HG03175 (cell line): ENCODE measurements at regions not wholly inside any gene's neighbourhood (a gene's known extent, or its start where the extent isn't known, plus 50 kb on each side); places are given as distances from the start of the nearest gene placed in this dataset.

ENCODE experiments used
- ATAC-seq: cut with Tn5 transposase; IDR thresholded peaks from one replicate; pipeline ENCODE4 v1.9.1; 2021; ENCODE audit warnings: mild to moderate bottlenecking, moderate library complexity; ENCODE audit not compliant: unreplicated experiment

DNA sequence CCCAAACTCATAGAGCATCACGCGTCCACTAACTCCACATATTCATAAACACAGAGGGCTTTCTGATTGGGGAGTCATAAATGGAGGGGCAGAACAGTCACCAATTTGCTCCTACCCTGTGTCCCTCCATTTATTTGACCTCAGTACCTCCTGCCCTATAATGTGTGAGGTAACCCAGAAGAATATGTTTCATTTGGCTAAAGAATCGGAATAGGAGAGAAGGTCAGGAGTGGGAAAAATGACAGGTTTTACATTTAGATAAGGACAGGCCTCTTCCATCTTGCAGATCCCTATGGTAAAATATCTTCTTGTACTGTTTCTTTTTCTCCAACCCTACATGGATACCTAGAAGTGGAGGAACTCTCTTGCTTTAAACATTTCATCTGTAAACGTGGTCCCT, 578.0 kb downstream of the TUSC7 start:
- ATAC-seq = no peak

DNA sequence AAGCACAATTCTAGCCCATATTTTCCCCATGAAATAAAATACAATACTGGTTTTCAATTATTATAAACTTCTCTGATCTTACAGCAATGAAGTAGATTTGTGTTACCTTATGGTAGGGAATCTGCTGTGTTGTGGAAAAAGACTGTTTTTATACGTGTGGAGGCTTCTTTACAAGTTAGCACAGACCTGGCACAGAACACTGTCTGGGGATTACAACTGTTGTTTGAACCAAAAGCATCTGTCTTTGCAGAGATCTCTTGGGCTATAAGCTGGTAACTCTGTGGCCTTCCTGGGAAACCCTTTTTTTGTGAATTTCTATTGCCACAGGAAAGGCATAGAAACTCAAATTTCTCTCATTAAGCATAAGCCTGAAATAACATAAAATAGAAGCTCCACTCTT, 581.9 kb downstream of the TUSC7 start:
- ATAC-seq = no peak

- no peak for ATAC-seq
Measured at GRCh38 chr3:117297065-117297464, 587.5 kb downstream of the TUSC7 start.

GRCh38 chr3:117297541-117297940, 588.0 kb downstream of the TUSC7 start:
- no peak for ATAC-seq

- ATAC-seq = no peak
Measured at GRCh38 chr3:117298273-117298672, 588.7 kb downstream of the TUSC7 start.

DNA sequence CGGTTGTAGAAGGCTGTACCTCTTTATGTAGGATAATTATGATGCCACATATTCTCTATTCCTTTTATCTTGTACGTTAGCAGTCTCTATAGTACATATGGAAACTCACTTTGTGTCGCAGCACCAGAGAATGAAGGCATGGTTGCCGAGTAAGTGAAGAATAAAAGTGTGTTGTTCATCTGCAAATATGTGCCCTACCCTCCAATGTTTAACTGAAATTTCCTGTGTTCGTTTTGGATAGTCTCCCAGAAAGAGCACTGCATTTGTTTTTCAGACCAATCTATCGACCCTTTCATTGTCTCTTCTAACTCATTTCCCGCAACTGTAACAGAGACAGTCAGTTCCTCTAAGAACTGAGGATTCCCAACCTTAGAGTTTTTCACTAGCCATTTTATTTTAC, 592.8 kb downstream of the TUSC7 start:
- no peak for ATAC-seq

DNA sequence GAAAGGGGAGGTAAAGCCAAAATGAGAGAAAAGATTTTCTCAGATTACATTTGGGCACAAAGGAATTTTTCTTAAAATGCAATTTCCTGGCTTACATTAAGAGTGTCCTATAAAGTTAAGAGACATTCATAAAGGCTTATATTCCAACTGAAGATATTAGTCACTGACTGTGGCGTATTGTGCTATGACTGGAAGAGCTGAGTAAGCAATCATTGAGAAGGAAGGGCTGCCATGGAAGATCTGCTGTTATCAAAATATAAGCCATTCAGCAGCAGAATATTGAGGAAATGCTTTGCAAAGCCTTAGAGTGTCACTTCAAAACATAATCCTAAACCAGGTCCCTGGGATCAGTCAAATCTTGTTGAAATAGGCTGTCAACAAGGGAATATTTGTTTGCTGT, 593.9 kb downstream of the TUSC7 start:
- ATAC-seq = no peak

GRCh38 chr3:117304681-117305080, 595.1 kb downstream of the TUSC7 start:
- no peak for ATAC-seq

DNA sequence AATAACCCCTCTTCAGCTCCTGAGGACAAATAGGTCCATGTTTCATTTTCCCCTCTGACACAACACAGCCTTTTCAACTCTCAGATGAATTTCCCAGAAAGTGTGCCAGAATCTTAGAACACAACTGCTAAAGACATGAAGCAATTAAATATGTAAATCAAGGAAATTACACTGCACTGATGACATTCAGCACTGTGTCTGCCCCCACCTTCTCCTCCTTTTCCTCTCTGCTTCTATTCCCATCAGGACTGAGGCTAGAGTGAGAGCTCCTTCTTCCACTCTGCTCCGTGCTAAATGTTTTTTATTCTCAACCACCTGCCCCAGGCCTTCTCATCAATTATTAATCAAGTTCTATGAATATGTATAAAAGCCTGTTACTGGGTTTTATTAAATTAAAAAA, 596.1 kb downstream of the TUSC7 start:
- no peak for ATAC-seq

GRCh38 chr3:117306299-117306698, 596.7 kb downstream of the TUSC7 start:
- no peak for ATAC-seq

- ATAC-seq = no peak
Measured at GRCh38 chr3:117308353-117308752, 598.8 kb downstream of the TUSC7 start.

DNA sequence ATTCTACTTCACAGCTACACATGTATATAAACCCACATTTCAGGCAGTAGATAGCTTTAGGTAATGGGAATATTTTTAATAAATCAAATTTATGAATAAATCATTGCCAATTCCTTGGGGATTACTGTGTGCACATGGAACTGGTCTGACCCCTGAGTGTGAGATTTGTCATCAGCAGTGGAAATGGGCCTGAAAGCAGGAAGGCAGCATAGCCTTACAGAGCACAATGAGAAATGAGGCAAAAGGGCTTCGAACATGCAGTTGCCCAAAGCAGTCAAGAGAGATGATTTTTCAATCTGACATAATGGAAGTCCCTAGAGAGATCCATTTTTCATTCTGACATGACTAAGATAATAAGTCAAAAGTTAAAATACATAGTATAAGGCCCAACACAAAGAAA, 599.2 kb downstream of the TUSC7 start:
- ATAC-seq = no peak

DNA sequence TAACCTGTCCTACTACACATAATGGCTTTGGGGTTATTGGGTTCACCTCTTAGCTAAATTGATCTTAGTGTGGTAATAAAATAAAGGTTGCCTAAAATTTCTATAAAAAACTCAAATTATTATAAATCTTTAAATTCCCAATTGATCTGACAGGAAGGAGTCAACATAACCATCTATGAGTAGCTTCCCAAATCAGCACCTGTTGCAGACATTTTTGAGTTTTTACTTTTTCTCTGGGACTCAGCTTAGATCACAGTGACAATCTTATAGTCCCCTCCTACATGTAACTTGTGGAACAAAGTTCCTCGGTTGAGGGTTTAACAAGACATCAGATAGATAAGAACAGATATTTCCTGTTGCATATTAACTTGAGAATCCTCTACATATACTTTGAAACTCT, 601.0 kb downstream of the TUSC7 start:
- no peak for ATAC-seq

DNA sequence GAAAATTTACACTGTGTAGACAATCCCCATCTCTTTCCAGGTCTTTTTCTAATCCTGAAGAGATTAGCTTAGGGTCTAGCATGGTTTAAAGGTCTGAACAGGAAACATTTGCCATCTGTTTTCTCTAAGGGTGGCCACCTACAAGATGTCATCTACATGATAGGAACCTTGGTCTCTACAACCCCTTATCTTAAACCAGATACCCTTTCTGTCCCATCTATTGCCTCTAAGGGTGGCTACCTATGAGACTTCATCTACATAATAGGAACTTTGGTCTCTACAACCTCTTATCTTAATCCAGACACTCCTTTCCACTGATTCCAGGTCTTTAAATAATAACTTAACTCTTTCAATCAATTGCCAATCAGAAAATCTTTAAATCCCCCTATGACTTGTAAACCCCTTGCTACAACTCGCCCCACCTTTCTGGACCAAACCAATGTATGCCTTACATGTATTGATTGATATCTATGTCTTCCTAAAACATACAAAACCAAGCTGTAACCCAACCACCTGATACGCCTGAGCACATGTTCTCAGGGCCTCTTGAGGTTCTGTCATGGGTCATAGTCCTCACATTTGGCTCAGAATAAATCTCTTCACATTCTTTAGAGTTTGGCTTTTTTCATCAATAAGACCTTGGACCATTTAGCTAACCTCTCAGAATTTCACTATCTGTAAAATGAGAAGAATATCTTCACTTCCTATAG, 605.0 kb downstream of the TUSC7 start:
- ATAC-seq = no peak

DNA sequence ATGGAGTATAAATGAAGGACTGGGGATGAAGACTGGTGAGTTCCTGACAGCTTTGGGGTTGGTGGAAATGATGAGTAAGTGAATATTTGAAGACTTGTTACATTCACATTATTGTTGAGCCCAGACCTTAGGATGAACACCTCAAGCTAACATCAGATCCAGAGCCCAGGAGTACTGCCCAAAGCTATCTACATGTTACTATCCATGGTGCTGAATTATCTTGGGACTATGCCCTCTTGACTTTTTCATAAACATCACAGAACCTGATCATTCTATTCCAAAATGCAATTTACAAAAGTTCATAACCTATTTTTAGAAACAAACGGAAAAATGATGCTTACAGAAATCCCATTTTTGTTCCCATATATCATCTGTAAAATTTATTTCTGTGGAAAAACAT, 613.3 kb downstream of the TUSC7 start:
- no peak for ATAC-seq

DNA sequence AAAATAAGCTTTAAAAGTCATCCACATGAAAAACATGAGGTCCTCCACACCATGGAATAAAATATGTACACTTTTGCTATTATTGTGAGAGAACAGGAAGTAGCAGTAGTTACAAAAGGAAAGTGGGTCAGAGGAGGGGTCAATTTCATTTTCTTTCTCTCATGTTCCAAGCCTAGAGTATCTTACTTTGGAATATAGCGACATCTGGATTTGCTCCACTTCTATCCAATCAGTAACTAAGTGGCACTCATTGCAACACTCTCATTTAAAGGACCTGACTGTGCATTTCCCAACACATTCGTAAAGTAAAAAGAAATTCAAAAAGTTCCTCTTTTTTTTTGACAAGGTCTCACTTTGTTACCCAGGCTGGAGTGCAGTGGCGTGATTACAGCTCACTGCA, 637.3 kb downstream of the TUSC7 start:
- no peak for ATAC-seq

- ATAC-seq = no peak
Measured at GRCh38 chr3:117348884-117349283, 639.3 kb downstream of the TUSC7 start.

- no peak for ATAC-seq
Measured at GRCh38 chr3:117349566-117349965, 640.0 kb downstream of the TUSC7 start.

- ATAC-seq = no peak
Measured at GRCh38 chr3:117350371-117350770, 640.8 kb downstream of the TUSC7 start.

GRCh38 chr3:117355566-117355965, 646.0 kb downstream of the TUSC7 start:
- peak; percentile 85 for ATAC-seq

DNA sequence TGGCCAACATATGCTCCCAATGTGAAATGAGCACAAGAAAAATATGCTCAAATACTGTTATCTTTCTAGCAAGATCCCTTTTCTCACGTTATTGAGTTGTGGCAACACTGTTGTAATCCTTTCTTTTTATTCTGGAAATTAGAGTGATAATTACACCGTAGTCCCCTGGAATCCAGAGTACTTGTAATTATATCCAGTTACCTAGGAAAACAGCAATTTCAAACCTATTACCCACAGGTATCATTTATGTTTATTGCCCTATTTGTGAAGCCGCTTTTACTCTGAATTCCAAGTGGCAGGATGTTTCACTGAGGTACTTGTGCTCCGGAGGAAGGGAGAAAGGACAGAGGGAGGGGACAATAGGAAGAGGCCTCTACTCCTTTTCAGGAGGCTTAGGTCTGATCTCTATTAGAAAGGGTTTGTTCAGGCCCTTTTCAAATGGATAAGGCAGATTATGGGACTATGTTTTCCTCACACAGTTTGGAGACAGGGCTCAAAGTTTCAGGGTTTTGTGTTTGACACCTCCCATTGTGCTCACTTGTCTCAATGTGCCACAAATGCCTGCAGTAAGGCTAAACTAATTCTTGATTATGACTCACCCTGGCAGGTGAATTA, 646.6 kb downstream of the TUSC7 start:
- no peak for ATAC-seq

- no peak for ATAC-seq
Measured at GRCh38 chr3:117358717-117359314, 649.2 kb downstream of the TUSC7 start.
